GM18861 (cell line): ENCODE measurements at regions not wholly inside any gene's neighbourhood (a gene's known extent, or its start where the extent isn't known, plus 50 kb on each side); places are given as distances from the start of the nearest gene placed in this dataset.
"Not testable (repeated sequence)": the region's sequence is repeated elsewhere in the genome, so short reads cannot be mapped to it uniquely, and the experiment has no call there.

Experiments used
- ATAC-seq: cut with Tn5 transposase; IDR thresholded peaks from one replicate; pipeline ENCODE4 v1.9.1; 2021; ENCODE audit not compliant: unreplicated experiment

DNA sequence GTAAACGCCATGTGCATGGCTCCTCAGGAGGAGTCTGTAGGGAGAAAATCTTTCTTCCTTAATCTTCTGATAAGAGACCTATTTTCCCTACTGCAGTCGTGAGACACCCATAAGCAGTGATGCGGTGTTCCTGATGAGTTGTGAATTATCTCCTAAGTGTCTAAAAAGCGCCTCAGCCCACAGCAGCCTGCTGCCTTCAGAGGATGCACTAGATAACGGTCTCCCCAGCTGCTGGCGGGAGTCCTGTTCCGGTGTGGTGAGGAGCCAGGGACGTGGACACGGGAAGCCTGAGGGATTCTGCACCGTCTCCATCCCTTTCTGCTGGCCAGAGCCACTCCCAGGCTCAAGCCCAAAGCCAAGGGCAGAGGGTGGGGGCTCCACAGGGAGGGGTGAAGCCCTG is 240.9 kb upstream of the SFSWAP start:
- not testable (repeated sequence) for ATAC-seq

DNA sequence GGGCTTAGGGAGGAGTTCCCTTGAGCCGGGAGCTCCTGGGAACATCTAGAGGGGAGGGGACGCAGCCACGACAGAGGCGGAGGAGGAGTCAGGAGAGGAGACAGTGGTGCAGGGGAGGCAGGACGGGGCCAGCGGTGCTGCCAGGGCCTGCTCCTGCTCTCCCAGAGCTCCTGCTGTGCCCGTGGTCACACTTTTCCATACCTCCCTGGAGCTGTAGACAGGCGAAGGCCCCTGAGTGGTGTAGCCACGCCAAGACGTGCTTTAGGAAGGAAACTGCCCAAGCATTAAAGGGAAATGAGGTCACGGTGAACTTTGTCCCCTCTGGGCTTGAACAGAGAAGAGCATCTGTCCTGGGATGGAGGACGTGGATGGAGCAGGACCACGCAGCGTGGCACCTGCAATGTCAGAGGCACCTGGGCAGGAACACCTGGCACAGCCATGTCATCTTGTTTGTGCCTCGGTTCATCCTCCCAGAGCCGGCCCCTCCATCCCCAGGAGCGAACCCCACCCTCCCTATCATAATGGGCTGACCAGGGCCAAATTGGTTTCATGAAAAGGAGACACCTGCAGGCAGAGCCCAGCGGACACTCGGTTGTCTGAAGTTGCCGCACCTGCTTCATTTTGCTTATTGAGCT is 239.5 kb upstream of the SFSWAP start:
- no peak for ATAC-seq

DNA sequence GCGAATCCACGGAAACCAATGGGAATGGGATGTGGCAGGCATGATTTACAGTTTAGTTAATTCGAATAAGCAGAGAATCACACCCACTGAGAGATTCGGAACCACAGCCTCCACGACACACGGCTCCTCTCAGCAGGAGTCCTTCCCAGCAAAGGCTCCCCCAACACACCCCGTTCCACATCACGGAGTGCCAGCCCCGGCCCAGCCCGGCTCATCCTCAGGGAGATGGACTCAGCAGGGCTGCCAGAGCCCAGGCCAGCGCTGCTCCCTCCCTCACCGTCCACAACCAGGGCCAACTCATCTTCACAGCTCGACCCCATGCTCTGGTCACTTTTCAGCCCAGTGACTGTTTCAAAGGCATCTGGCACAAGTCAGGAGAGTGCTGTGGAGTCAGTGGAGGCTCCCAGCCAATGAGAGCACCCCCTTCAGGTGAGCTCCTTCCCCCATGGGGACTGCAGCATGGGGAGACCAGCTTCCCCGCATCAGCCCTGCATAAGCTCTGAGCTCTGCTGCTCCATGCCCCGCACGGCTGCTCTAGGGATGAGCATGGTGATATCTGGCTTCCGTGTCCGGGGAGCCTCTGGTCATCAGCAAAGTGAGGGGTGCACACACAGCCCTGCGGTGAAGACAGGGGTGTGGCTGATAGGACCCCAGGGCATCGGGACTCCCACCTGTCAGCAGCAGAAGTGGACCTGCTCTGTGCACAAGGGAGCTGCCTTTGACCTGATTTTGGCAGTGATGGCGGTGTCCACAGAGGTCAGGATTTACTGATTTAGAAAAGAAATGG is 238.8 kb upstream of the SFSWAP start:
- ATAC-seq: no peak

DNA sequence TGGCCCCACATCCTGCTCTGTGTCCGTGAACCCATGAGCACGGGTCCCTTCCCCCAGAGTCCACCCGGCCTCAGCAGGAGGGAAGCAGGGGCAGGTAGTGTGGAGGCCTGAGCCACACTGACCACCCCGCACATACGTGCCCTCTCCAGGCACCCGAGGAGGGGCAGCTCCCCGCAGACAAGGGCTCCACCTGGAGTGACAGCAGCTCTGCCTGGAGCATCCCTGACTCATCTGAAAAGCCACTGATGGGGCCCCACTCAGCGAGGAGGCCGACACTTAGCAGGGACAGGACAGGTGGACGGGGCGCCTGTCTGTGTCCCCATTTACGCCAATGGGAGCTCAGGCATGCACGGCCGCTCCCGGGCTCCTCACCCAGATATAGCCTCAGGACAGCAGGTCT is 237.6 kb upstream of the SFSWAP start:
- no peak for ATAC-seq

DNA sequence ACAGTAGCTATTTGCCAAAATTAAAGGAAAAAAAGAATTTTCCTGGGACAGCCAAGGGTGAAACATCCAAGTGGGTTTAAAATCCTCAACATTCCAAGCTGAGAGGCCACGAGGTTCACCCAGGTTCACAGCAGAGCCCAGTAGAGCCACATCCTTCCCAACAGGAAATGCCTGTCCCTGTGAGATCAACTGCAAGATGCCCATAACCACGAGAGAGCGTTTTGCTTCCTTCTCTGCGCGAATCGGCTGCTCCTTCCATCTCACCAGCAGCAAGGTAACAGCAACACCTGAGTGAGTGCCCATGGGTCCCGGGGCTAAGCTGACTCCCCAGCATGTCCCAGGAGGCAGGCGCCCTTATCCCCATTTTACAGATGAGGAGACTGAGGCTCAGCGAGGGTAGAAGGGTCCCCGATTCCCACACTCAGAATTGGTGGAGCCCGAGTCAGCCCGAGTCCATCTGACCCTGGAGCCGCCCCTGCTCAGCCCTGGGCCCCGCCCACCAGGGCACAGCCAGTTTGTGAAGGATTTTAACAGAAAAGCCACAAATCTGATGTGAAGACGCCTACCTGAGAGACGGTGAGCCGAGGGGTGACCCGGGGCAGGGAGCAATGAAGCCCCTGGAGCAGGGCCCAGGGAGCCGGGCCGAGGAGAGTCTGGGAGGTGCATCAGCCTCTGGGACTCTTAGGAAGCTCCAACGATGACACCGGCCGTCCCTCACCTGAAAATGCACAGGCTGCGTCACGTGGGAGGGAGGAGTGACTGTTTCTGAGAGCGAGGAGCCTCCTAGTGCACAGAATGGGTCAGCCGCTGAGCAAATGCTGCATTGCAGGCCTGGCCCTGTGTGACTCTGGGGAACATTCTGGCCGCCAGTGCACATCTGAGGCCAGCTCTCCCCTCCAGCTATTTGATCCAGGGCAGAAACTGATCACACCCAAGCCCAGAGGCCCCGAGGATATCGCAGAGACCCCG is 236.9 kb upstream of the SFSWAP start:
- ATAC-seq: no peak

DNA sequence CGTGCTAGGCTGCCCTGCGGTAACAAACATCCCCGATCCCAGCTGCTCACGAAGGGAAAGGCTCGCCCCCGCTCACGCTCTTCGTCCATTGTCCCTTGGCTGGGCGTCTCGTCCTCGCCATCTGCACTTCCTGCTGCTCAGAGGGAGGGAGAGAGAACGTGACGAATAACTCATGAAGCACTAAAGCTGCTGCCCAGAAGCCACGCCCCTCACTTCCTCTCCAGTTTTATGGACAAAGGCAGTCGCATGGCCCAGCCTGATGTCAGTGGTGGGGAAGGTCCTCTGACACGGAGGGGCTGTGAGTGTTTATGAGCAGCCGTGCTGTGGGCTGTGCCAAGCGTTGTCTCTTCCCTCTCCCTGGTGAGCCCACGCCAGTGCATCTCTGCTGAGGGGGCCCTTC is 235.9 kb upstream of the SFSWAP start:
- ATAC-seq: not testable (repeated sequence)

DNA sequence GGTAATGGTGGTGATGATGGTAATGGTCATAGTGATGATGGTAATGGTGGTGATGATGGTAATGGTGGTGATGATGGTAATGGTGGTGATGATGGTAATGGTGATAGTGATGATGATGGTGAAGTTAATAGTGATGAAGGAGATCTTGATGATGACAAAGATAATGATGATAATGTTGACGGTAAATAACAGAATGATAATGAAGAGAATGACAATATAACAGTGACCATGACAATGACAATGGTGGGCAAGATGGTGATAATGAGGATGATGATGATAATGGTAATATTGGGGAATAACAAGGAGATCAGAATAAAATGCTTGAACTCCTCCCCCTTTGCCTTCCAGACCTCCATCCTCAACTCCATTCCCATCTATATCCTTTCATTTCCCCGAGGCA is 233.3 kb upstream of the SFSWAP start:
- ATAC-seq: no peak

DNA sequence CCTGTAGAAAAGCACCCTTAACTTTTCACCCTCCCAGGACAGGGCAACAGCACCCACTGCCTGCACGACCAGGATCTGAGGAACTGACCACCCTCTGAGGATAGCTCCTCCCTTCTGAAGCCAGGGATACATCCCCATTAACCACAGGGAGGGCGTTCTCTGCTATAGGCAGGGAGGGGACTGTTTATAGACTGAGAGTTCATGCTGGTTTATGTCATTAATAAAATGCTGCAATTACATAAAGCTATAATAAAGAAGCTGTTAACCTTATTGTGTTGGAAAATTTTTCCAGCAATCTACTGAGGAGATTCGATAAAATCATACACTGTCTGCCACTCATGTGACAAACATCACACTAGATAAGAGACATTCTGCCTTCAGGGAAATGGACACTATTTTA is 232.4 kb upstream of the SFSWAP start:
- ATAC-seq: no peak

DNA sequence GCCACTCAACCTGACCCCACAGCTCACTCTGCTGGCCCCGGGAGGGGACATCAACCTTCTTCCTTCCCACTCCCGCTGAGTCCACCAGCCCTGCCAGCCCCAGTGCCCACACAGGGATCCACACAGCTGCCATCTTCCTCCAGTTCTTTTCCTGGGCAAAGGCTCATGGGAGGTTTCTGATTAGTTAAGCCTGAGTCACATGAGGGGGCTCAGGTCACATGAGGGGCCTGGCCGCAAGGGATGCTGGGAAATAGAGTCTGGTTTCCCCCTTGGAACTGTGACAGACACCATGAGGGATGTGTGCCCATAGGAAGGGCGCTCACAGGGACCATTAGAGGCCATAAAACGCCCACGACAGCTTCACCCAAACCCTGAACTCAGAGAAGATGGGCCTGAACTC is 228.7 kb upstream of the SFSWAP start:
- no peak for ATAC-seq

DNA sequence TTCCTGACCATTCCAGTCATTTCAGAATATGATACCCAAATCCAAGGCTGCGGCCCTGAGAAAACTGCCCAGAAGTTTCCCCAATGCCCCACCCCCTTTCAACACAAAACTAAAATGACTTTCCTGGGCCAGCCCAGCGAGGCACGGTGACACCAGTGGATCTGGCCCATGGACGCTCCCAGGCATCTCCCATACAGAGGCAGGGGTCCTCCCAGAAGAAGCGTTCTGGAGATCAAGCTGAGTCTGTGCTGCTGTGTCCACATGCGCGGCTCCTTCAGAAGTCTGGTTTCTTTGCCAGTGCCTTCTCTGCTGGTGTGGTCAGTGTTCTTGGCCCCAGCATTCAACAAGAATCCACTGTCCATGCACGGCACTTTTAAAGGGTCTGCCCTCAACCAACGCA is 228.2 kb upstream of the SFSWAP start:
- ATAC-seq: no peak

DNA sequence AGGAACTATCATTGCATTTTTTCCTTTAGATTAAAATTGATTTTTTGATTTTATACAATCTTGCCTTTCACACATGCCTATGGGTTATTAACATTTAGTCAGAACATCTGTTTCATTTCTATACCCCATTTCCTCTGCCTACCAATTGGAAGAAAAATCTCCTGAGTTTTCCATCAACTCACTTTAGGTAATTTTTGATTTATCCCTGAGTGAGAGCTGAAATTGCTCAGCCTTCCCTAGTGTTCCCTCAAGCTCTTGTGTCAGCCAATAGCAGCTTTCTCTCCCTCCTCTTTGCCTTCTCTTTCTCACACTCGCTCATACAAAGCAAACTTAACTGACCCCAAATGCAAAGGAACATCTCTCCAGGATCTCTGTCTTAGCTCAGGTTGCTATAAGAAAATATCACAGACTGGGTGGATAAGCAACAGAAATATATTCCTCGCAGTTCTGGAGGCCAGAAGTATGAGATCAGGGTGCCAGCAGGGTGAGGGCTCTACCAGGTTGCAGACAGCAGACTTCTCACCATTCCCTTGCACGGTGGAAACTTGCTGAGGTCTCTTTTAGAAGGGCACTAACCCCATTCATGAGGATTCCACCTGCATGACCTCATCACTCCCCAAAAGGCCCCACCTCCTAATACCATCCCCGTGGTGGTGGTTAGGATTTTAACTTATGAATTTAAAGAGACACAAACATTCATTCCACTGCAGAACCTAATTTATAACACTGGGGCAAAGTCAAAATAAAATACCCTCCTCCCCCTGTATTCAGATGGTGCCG is 224.2 kb upstream of the SFSWAP start:
- ATAC-seq: no peak

DNA sequence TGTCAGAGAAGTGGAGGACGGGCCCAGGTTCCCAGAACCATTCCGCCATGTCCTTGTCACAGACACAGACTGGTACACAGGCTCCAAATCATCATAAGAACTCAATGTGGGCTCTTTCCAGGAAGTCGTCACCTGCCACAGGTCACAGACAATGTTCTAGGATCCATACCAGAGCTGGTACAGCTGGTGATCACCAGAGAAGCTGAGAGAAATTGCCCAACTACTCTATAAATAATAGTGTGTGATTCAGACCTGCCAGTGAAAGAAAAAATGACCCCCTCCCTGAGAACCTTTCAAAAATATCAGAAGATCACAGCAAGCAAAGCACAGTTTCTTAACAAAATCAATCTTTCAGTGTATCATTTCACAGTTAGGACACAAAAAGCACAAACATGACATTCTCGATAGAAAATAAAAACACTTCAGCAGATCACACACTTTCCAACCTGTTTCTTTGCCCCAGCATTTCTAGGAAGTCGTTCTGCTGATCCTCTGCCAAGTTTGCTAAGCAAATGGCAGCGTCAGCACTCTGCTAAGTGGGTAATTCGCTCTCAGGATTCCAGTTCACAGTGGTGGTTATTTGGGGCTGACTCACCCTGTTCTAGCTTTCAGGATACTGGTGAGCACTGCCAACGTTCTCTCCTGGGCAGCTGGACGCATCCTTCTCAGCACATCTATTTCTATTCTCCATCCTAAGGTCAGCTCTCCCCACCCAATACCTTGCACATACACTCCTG is 223.3 kb upstream of the SFSWAP start:
- ATAC-seq: no peak

DNA sequence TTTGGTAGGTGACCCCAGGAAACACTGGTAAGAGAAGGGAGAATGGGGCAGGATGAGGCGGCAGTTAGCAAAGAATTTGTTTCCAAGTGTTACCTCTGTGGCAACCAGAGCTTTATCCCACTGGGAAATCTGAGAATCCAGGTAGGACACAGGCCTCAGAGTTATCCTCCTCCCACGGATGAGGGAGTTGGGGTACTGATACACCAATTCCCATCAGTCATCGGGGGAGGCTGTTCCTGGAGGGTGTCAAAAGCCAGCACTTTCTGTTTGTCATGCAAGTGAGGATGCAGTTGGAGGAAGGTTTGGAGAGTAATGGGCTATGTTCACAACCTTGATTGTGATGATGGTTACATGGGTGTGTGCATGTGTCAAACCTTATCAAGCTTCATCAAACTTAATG is 221.2 kb upstream of the SFSWAP start:
- no peak for ATAC-seq

DNA sequence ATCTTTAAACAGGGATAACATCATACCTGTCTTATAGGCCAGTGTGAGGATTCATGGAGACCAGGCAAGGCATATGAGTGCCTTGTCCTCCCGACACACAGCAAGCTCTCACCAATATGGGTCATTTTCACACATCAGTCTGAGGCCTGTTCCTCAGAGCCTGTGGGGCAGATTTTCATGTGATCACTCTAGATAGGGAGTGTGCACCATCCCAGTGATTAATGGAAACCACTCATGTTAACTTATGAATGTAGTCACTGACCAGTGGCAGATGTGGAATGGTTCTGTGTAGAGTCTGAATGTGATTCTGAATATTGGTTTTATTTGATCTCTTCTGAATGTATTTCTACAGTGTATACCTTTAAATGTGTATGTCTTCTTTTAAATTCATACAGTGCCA is 219.7 kb upstream of the SFSWAP start:
- ATAC-seq: no peak

DNA sequence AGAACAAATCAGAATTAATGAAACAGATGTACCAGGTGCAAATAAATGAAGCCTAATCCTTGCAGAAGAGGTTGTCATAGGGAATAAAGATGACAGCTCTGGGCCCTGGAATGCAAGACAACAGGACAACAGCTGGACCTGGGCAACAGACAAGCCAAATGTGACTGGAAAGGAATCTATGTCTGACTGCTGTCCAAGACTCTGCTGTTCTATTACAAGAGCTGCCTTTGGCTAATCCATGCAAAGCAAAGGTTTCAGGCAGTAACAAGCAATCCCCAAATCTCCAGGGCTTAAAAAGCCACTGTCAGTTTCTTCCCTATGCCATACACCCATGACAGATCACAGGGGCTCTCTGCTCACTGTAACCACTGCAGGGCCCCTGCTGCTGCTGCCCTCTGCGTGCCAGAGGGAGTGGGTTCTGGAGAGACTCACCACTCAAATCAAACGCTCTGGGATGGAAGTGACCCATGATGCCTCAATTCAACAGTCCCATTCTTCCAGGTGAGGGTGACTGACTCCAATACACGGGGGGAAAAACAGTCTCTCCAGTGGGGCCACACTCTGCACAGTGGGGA is 218.9 kb upstream of the SFSWAP start:
- ATAC-seq: no peak

DNA sequence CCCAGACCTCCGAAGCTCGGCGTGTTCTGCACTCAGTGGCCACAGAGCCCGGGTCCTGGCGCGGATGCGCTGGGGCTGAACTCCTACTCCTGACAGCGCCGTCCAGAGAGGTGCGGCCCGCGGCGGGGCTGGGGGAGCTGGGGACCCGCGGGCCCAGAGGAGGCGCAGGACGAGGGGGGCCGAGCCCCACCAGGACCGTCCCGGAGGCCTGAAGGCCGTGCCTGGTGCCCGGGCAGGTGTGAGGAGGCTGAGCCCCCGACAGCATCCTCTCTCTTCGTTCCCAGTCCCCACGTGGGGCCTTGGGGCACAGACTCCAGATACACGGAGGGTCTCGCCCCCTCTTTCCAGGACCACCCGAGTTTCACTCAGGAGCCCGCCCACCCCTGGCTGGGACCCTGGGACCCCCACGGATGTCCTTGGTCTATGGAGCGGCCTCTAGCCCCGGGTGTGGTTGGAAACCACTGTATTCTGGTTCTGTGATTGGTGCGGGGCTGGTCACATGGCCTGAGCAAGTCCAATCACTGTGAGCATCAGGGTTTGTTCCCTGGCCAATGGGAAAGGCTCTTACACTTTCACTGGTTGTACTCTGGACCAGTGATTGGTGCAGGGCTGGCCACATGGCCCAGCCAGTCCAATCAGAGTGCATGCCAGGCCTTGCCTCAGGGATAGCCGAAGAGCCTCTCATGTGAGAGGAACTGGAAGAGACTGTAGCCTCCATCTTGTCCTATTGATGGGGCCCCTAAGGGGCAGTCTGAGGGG is 217.6 kb upstream of the SFSWAP start:
- no peak for ATAC-seq

DNA sequence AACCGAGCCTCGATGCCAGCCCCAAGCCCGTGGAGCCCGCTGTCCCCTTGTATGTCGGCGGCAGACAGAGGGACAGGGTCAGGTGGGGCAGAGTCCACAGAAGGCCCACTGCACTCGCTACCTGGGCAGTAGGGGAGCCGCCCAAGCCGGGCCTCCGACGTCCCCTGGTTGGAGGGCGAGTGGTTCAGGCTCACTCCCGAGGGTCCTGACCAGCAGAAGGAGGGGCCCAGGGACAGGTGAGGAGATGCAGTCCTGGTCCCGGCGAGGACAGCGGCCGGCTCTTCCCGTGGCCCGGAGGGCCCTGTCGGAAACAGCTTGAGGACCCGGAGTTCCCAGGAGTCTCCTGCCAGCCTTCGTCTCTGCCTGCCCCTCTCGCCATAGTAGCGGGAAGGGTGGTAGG is 216.7 kb upstream of the SFSWAP start:
- ATAC-seq: no peak

DNA sequence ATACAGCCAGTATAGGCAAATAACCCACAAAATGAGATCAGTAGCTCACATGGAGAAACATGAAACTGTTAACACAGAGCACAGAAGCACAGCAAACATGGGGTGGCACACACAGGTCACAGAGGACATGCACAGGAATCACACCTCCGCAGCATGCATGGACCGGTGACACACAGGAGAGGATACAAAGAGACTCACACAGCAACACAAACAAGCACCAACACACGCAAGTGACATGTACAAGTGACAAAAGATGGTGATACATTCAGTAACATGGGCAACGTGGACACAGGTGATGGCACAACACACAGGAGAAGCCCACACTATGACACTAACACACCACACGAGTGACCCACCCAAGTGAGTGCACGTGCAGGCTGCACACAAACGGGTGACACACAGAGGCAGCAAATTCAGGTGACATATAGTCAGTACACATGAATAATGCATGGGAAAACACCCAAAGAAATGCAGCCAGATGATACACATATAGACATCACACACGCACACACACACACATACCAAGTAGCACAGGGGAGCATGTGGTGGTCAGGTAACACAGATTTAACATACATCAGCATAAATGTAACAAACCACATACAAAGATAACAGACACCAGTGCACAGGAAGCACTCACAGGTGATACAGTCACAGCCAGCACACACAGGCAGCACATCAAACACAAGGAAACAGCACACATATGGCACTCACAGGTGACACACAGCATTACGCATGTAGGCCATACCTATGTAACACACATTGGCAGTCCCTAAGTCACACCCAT is 216.0 kb upstream of the SFSWAP start:
- no peak for ATAC-seq
